DOHH2 (cell line): ENCODE measurements at regions not wholly inside any gene's neighbourhood (a gene's known extent, or its start where the extent isn't known, plus 50 kb on each side); places are given as distances from the start of the nearest gene placed in this dataset.

Source experiments
- EZH2phosphoT487 ChIP-seq: fragments of 200-600 bp; sonication (generic); IDR thresholded peaks from 2 replicates; pipeline ENCODE4 v1.6.1; 2017; ENCODE audit warnings: borderline replicate concordance, mild to moderate bottlenecking, antibody characterized with exemption, low read length, moderate library complexity, mixed read lengths
- TF ChIP-seq, protein P1 (sequence below): fragments of 200-600 bp; sonication (generic); IDR thresholded peaks from one replicate; pipeline ENCODE4 v1.5.1; 2014; ENCODE audit warnings: antibody characterized with exemption, mild to moderate bottlenecking, low read depth, low read length; ENCODE audit not compliant: poor library complexity, severe bottlenecking

DNA sequence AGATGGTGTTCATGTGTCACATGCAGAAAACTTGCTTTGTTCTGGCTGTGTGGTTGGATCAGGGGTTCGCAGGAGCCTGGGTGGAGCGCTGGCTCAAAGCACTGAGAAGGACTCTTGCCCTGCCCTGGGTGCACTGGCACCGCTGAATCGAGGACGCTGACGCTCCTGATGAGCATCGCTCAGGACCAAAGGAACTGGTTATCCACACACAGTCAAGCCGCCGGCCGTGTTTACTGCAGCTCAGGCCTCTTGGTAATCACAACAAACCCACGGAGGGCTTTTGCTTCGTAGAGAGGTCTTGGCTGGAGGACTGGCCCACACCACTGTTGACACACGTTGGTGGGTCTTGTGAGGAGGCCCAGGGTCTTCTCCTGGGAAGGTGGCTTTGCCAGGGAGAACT, 299.4 kb upstream of the IRX2 start:
- TF ChIP-seq, protein P1, sequence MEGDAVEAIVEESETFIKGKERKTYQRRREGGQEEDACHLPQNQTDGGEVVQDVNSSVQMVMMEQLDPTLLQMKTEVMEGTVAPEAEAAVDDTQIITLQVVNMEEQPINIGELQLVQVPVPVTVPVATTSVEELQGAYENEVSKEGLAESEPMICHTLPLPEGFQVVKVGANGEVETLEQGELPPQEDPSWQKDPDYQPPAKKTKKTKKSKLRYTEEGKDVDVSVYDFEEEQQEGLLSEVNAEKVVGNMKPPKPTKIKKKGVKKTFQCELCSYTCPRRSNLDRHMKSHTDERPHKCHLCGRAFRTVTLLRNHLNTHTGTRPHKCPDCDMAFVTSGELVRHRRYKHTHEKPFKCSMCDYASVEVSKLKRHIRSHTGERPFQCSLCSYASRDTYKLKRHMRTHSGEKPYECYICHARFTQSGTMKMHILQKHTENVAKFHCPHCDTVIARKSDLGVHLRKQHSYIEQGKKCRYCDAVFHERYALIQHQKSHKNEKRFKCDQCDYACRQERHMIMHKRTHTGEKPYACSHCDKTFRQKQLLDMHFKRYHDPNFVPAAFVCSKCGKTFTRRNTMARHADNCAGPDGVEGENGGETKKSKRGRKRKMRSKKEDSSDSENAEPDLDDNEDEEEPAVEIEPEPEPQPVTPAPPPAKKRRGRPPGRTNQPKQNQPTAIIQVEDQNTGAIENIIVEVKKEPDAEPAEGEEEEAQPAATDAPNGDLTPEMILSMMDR = no peak
- TF ChIP-seq EZH2phosphoT487 = no peak
